Fibroblast of upper back skin (primary cell): ENCODE measurements at regions not wholly inside any gene's neighbourhood (a gene's known extent, or its start where the extent isn't known, plus 50 kb on each side); places are given as distances from the start of the nearest gene placed in this dataset.
"Not testable (repeated sequence)": the region's sequence is repeated elsewhere in the genome, so short reads cannot be mapped to it uniquely, and the experiment has no call there.

ENCODE experiments used
- DNase-seq: peaks from one replicate; pipeline ENCODE4 v3.0.0-alpha.2; 2013

GRCh38 chr3:195999176-195999575 is 82.7 kb downstream of the TFRC start:
- not testable (repeated sequence) for DNase-seq

- DNase-seq, result not testable (repeated sequence)
Measured at GRCh38 chr3:195996314-195996713, 85.6 kb downstream of the TFRC start.

- peak; percentile 24 for DNase-seq
Measured at GRCh38 chr3:195994343-195994742, 86.0 kb upstream of the TNK2 start.

- not testable (repeated sequence) for DNase-seq
Measured at GRCh38 chr3:195993671-195994070, 85.3 kb upstream of the TNK2 start.

- not testable (repeated sequence) for DNase-seq
Measured at GRCh38 chr3:195992956-195993595, 84.7 kb upstream of the TNK2 start.

GRCh38 chr3:195991986-195992385 is 83.6 kb upstream of the TNK2 start:
- not testable (repeated sequence) for DNase-seq

GRCh38 chr3:195991243-195991642 is 82.9 kb upstream of the TNK2 start:
- not testable (repeated sequence) for DNase-seq

GRCh38 chr3:195990841-195991174 is 82.5 kb upstream of the TNK2 start:
- not testable (repeated sequence) for DNase-seq

- peak; percentile 85 for DNase-seq
Measured at GRCh38 chr3:195989921-195990840, 81.8 kb upstream of the TNK2 start.

- DNase-seq, result not testable (repeated sequence)
Measured at GRCh38 chr3:195989197-195989920, 81.0 kb upstream of the TNK2 start.

GRCh38 chr3:195988764-195989163 is 80.4 kb upstream of the TNK2 start:
- not testable (repeated sequence) for DNase-seq

GRCh38 chr3:195987001-195987400 is 78.7 kb upstream of the TNK2 start:
- DNase-seq, result not testable (repeated sequence)

GRCh38 chr3:195986576-195986975 is 78.2 kb upstream of the TNK2 start:
- not testable (repeated sequence) for DNase-seq

GRCh38 chr3:195985348-195985920 is 77.1 kb upstream of the TNK2 start:
- DNase-seq, result not testable (repeated sequence)

GRCh38 chr3:195984392-195985030 is 76.2 kb upstream of the TNK2 start:
- not testable (repeated sequence) for DNase-seq

- DNase-seq, result not testable (repeated sequence)
Measured at GRCh38 chr3:195983880-195984279, 75.5 kb upstream of the TNK2 start.

- not testable (repeated sequence) for DNase-seq
Measured at GRCh38 chr3:195982754-195983153, 74.4 kb upstream of the TNK2 start.

GRCh38 chr3:195981778-195982177 is 73.4 kb upstream of the TNK2 start:
- DNase-seq, result not testable (repeated sequence)

GRCh38 chr3:195979877-195980276 is 71.5 kb upstream of the TNK2 start:
- not testable (repeated sequence) for DNase-seq

- not testable (repeated sequence) for DNase-seq
Measured at GRCh38 chr3:195978585-195978984, 70.2 kb upstream of the TNK2 start.

GRCh38 chr3:195976876-195977275 is 68.5 kb upstream of the TNK2 start:
- not testable (repeated sequence) for DNase-seq

- DNase-seq, result not testable (repeated sequence)
Measured at GRCh38 chr3:195974281-195974680, 65.9 kb upstream of the TNK2 start.
